CD4-positive, alpha-beta T cell treated with Interleukin-10 for 1 hour (primary cell): ENCODE measurements at regions not wholly inside any gene's neighbourhood (a gene's known extent, or its start where the extent isn't known, plus 50 kb on each side); places are given as distances from the start of the nearest gene placed in this dataset.

ENCODE experiments used
- DNase-seq: peaks from one replicate; pipeline ENCODE4 v3.0.0-alpha.2; 2020

GRCh38 chr7:85630904-85631600 is 444.2 kb upstream of the SEMA3D start:
- DNase-seq: no peak

- no peak for DNase-seq
Observed at GRCh38 chr7:85627791-85628586, 441.1 kb upstream of the SEMA3D start.

GRCh38 chr7:85622059-85622458 is 435.2 kb upstream of the SEMA3D start:
- no peak for DNase-seq

- no peak for DNase-seq
Observed at GRCh38 chr7:85620936-85621685, 434.3 kb upstream of the SEMA3D start.

GRCh38 chr7:85619236-85619635 is 432.4 kb upstream of the SEMA3D start:
- DNase-seq: no peak

- no peak for DNase-seq
Observed at GRCh38 chr7:85614684-85615083, 427.8 kb upstream of the SEMA3D start.

GRCh38 chr7:85612514-85612913 is 425.7 kb upstream of the SEMA3D start:
- DNase-seq: no peak

GRCh38 chr7:85608804-85609203 is 421.9 kb upstream of the SEMA3D start:
- DNase-seq: no peak

- no peak for DNase-seq
Observed at GRCh38 chr7:85602196-85602595, 415.3 kb upstream of the SEMA3D start.

GRCh38 chr7:85600395-85600794 is 413.5 kb upstream of the SEMA3D start:
- no peak for DNase-seq

- no peak for DNase-seq
Observed at GRCh38 chr7:85596827-85597226, 410.0 kb upstream of the SEMA3D start.

GRCh38 chr7:85595750-85596178 is 408.9 kb upstream of the SEMA3D start:
- DNase-seq: no peak

GRCh38 chr7:85593355-85593754 is 406.5 kb upstream of the SEMA3D start:
- no peak for DNase-seq

GRCh38 chr7:85587785-85588184 is 400.9 kb upstream of the SEMA3D start:
- no peak for DNase-seq

GRCh38 chr7:85586091-85586490 is 399.2 kb upstream of the SEMA3D start:
- DNase-seq: no peak

- DNase-seq: no peak
Observed at GRCh38 chr7:85583131-85583953, 396.5 kb upstream of the SEMA3D start.

- DNase-seq: no peak
Observed at GRCh38 chr7:85573844-85574243, 387.0 kb upstream of the SEMA3D start.

GRCh38 chr7:85573346-85573745 is 386.5 kb upstream of the SEMA3D start:
- DNase-seq: no peak

GRCh38 chr7:85570898-85571297 is 384.0 kb upstream of the SEMA3D start:
- no peak for DNase-seq

GRCh38 chr7:85567983-85568382 is 381.1 kb upstream of the SEMA3D start:
- DNase-seq: no peak

- no peak for DNase-seq
Observed at GRCh38 chr7:85566095-85566794, 379.4 kb upstream of the SEMA3D start.

GRCh38 chr7:85565276-85565675 is 378.4 kb upstream of the SEMA3D start:
- DNase-seq: no peak
